Fibroblast of pulmonary artery (primary cell): ENCODE measurements at regions not wholly inside any gene's neighbourhood (a gene's known extent, or its start where the extent isn't known, plus 50 kb on each side); places are given as distances from the start of the nearest gene placed in this dataset.

Source experiments
- DNase-seq: peaks from one replicate; pipeline ENCODE4 v3.0.0-alpha.2; 2010; ENCODE audit warnings: low read depth
- H3K4me3 ChIP-seq: replicated peaks from 2 replicates; pipeline ENCODE4 v1.5.1; 2011; ENCODE audit warnings: low read depth, mild to moderate bottlenecking, control low read depth, low read length, moderate library complexity
- TF ChIP-seq, protein P1 (sequence below): IDR thresholded peaks from 2 replicates; pipeline ENCODE4 v1.5.1; 2011; ENCODE audit warnings: mild to moderate bottlenecking, control low read depth, low read length, inconsistent platforms; ENCODE audit errors: missing control alignments

DNA sequence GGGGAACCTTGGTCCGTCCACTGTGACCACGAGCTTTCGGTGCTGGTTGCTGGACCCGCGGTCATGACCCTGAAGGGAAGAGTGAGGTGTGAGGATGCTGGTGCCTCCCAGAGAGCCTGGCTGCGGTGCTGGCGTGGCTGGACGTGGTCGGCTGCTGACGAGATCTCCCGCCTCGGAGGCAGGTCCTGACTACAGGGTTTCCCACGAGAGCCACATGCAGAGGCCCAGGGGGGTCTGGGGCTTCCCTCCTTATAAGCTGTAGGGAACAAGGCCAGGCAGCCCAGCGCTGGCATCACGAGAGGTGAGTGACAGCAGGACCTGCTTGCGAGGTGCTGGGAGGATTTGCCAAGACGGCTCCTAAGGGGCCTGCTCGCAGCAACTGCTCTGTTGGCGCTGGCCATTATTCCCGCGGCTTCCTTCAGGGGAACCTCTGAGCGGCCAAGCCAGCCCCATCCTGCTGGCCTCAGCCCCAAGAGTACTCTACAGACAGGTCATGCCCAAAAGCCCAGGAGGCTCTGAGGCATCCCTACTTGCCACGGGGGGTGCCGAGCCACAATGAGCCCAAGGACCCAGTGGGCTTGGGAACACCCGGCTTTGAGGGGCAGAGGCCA lies 134.8 kb downstream of the FOXL1 start:
- no peak overlapping the region for H3K4me3 ChIP-seq
- no peak for DNase-seq
- TF ChIP-seq, protein P1, sequence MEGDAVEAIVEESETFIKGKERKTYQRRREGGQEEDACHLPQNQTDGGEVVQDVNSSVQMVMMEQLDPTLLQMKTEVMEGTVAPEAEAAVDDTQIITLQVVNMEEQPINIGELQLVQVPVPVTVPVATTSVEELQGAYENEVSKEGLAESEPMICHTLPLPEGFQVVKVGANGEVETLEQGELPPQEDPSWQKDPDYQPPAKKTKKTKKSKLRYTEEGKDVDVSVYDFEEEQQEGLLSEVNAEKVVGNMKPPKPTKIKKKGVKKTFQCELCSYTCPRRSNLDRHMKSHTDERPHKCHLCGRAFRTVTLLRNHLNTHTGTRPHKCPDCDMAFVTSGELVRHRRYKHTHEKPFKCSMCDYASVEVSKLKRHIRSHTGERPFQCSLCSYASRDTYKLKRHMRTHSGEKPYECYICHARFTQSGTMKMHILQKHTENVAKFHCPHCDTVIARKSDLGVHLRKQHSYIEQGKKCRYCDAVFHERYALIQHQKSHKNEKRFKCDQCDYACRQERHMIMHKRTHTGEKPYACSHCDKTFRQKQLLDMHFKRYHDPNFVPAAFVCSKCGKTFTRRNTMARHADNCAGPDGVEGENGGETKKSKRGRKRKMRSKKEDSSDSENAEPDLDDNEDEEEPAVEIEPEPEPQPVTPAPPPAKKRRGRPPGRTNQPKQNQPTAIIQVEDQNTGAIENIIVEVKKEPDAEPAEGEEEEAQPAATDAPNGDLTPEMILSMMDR, result no peak

DNA sequence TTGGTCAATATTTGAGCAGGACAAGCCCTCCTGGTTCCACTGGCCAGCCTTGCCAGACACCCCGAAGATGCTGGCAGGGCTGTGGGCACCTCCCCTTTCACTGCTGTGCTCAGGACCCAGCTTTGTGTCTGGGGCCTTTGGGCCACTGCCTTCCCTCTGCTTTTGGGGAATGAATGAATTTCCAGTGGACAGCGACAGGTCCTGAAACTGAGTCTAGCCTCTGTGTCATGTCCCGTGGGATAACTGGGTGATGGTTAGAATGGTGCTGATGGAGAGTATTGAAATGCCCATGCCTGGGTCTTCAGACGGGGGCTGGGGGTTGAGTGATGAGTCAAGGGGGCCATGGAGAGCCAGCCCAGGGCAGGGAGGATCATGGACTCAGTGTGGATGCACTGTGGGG lies 135.8 kb downstream of the FOXL1 start:
- TF ChIP-seq, protein P1, result no peak
- peak; percentile 33 for DNase-seq
- H3K4me3 ChIP-seq, result no peak overlapping the region

DNA sequence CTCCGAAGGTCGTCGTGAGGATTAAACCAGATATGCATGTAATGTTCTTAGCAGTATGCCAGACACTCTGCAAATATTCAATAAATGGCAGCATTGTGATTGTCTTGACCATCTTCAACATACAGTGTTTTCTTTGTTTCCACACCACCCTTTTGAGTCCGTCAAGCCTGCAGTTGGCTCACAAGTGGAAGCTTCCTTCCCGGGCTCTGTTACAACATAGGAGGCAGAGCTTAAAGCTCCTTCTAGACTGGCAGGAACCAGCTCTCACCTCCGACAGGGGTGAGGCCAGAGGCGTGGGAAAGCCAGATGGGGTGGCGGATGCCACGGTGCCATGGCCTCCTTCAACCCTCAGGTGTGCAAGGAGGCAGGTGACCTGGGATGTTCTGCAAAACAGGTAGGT lies 138.3 kb downstream of the FOXL1 start:
- H3K4me3 ChIP-seq, result no peak overlapping the region
- no peak for DNase-seq
- TF ChIP-seq, protein P1, result no peak

DNA sequence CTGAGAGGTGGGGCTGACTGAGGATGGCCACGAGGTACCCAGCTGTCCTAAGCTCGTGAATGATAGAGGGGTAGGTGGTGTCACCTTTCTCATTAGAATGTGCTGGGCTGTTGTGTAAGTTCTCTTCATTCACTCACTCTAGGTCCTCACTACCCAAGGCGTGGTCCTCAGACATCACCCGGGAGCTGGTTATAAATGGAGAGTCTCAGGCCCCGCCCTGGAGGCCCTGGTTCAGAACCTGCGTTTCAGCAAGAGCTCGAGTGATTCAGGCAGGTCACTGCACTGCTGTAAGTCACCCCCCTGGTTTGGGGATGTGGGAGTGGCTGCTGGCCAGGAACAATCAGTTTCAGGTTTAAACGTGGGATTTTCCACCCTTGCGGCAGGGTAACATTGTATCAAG lies 139.8 kb downstream of the FOXL1 start:
- TF ChIP-seq, protein P1, result no peak
- no peak for DNase-seq
- no peak overlapping the region for H3K4me3 ChIP-seq

DNA sequence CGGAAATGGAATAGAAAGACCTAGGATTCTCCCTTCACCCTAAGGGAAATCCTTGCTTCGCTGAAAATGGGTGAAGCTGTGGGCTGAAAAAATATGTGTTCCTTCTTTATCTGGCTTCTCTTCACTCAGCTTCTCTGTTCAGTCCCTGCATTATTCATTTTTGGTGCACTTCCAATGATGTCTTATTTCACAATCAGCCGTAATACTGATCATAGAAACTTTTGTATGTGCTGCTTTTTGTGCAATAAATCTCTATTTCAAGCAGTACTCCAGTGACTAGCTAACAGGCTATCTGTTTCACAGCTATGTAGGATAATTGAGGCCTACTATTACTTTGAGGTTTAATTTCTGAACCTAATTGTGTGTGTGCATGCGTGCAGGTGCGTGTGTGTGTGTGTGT lies 144.6 kb downstream of the FOXL1 start:
- DNase-seq, result peak; percentile 75
- TF ChIP-seq, protein P1, result no peak

DNA sequence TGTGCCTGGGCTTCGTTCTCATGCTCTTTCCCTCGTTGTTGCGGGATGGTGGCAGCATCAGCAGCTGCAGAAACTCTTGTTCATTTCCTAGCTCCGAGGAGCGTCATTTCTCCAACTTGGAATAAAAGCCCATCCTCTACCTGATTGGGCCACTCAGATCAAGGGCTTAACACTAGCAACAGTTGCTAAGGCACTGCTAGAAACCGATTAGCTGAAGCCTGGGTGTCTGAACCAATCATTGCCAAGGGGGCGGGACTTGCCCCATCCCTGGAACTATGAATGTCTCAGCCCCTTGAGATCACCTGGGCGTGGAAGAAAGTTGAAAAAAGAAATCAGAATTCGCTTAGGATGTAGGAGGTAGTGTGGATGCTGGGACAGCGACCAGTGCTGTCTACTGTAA lies 145.3 kb downstream of the FOXL1 start:
- TF ChIP-seq, protein P1, result no peak
- no peak for DNase-seq
- no peak overlapping the region for H3K4me3 ChIP-seq

More for the DNA sequence above, 144.6 kb downstream of the FOXL1 start:
- H3K4me3 ChIP-seq, result no peak overlapping the region

DNA sequence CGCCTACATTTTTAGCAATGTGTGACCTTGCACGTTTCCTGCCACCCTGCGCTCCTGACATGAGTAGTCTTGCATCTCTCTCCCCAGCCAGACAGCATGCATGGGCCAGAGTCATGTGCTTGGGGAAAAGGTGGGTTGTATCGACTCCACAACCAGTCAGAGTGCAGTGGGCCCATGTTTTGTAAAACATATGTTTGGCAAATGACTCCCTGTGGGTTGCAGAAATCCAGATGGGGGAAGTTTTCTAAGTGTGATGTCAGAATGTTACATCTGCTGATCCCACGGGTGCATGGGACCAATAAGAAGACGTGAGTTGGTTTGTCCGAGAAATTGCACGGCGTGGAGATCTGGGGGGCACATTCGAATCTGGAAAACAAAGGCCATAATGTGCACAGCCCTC lies 147.1 kb downstream of the FOXL1 start:
- no peak overlapping the region for H3K4me3 ChIP-seq
- DNase-seq, result no peak
- TF ChIP-seq, protein P1, result no peak
